WTC11 (cell line): ENCODE measurements at regions not wholly inside any gene's neighbourhood (a gene's known extent, or its start where the extent isn't known, plus 50 kb on each side); places are given as distances from the start of the nearest gene placed in this dataset.
"Not testable (repeated sequence)": the region's sequence is repeated elsewhere in the genome, so short reads cannot be mapped to it uniquely, and the experiment has no call there.

Experiments used
- ATAC-seq: fragments of 200-7000 bp; cut with Tn5 transposase; 2 replicates; pipeline ENCODE4 v1.10.0; 2021; ENCODE audit warnings: mild to moderate bottlenecking, moderate library complexity
- CTCF ChIA-PET: fragments of 300-600 bp; sonication (Branson Sonifier 250); formaldehyde crosslinking; loops from one replicate; lab custom pipeline; 2021; ENCODE audit warnings: antibody characterized with exemption; lab: Charles Lee
- POLR2A ChIA-PET: fragments of 350-600 bp; sonication (Branson Sonifier 250); formaldehyde crosslinking; loops from one replicate; lab custom pipeline; 2021; ENCODE audit warnings: antibody characterized with exemption; lab: Charles Lee
- DNase-seq: peaks from one replicate; pipeline ENCODE4 v3.0.0; 2021; ENCODE audit warnings: low spot score
- H3K27ac Mint-ChIP-seq: 2 replicates; pipeline ENCODE4 v1.8.0; 2021; ENCODE audit warnings: mixed read lengths
- H3K27me3 Mint-ChIP-seq: 2 replicates; pipeline ENCODE4 v1.8.0; 2021; ENCODE audit warnings: low read depth, mild to moderate bottlenecking, moderate library complexity, mixed read lengths
- H3K36me3 Mint-ChIP-seq: 2 replicates; pipeline ENCODE4 v1.8.0; 2021; ENCODE audit warnings: mixed read lengths
- H3K4me1 Mint-ChIP-seq: 2 replicates; pipeline ENCODE4 v1.8.0; 2022; ENCODE audit warnings: mixed read lengths
- H3K4me3 Mint-ChIP-seq: 2 replicates; pipeline ENCODE4 v1.8.0; 2021; ENCODE audit warnings: mild to moderate bottlenecking, moderate library complexity, mixed read lengths
- H3K9me3 Mint-ChIP-seq: 2 replicates; pipeline ENCODE4 v1.8.0; 2021; ENCODE audit warnings: mixed read lengths
- HMGA2 ChIP-seq: fragments of 250-450 bp; sonication (Bioruptor Pico); IDR thresholded peaks from 2 replicates; pipeline ENCODE4 v1.4.0; 2021; ENCODE audit warnings: mild to moderate bottlenecking, moderate library complexity
- JUN ChIP-seq: sonication (generic); formaldehyde crosslinking; IDR thresholded peaks from 2 replicates; pipeline ENCODE4 v1.8.0; 2023; ENCODE audit warnings: mild to moderate bottlenecking, missing genetic modification reagents
- MYBL2 ChIP-seq: sonication (generic); formaldehyde crosslinking; IDR thresholded peaks from 2 replicates; pipeline ENCODE4 v1.8.1; 2023; ENCODE audit warnings: mild to moderate bottlenecking, moderate library complexity, missing genetic modification reagents
- NFATC4 ChIP-seq: fragments of 250-450 bp; sonication (Bioruptor Pico); IDR thresholded peaks from 2 replicates; pipeline ENCODE4 v1.9.0; 2021; ENCODE audit warnings: mild to moderate bottlenecking
- SMAD4 ChIP-seq: sonication (generic); formaldehyde crosslinking; IDR thresholded peaks from 2 replicates; pipeline ENCODE4 v1.8.0; 2022; ENCODE audit warnings: mild to moderate bottlenecking, missing genetic modification reagents
- ZBTB21 ChIP-seq: sonication (generic); formaldehyde crosslinking; IDR thresholded peaks from 2 replicates; pipeline ENCODE4 v1.8.1; 2023; ENCODE audit warnings: mild to moderate bottlenecking, missing genetic modification reagents, borderline replicate concordance
- ZNF121 ChIP-seq: sonication (generic); formaldehyde crosslinking; IDR thresholded peaks from 2 replicates; pipeline ENCODE4 v1.8.0; 2023; ENCODE audit warnings: missing genetic modification reagents
- ZNF138 ChIP-seq: sonication (generic); formaldehyde crosslinking; conservative IDR thresholded peaks from 2 replicates; pipeline ENCODE4 v1.8.1; 2022; ENCODE audit warnings: mild to moderate bottlenecking, moderate library complexity, missing genetic modification reagents
- TF ChIP-seq, protein P1 (sequence below): sonication (generic); formaldehyde crosslinking; IDR thresholded peaks from 2 replicates; pipeline ENCODE4 v1.8.0; 2022; ENCODE audit warnings: mild to moderate bottlenecking, missing genetic modification reagents
- TF ChIP-seq, protein P2 (sequence below): fragments of 250-450 bp; sonication (Bioruptor Pico); IDR thresholded peaks from 2 replicates; pipeline ENCODE4 v2.1.2; 2022; ENCODE audit warnings: mild to moderate bottlenecking, moderate library complexity
- TF ChIP-seq, protein P3 (sequence below): sonication (generic); formaldehyde crosslinking; IDR thresholded peaks from 2 replicates; pipeline ENCODE4 v1.8.1; 2022; ENCODE audit warnings: missing genetic modification reagents, borderline replicate concordance
- TF ChIP-seq, protein P4 (sequence below): fragments of 250-450 bp; sonication (Bioruptor Pico); IDR thresholded peaks from 2 replicates; pipeline ENCODE4 v1.9.0; 2021; ENCODE audit warnings: moderate library complexity, mild to moderate bottlenecking, inconsistent platforms, borderline replicate concordance
- TF ChIP-seq, protein P5 (sequence below): sonication (generic); formaldehyde crosslinking; IDR thresholded peaks from 2 replicates; pipeline ENCODE4 v1.8.1; 2023; ENCODE audit warnings: mild to moderate bottlenecking, missing genetic modification reagents
- TF ChIP-seq, protein P6 (sequence below): sonication (generic); formaldehyde crosslinking; IDR thresholded peaks from 2 replicates; pipeline ENCODE4 v1.8.0; 2023; ENCODE audit warnings: mild to moderate bottlenecking, missing genetic modification reagents
- TF ChIP-seq, protein P7 (sequence below): sonication (generic); formaldehyde crosslinking; IDR thresholded peaks from 2 replicates; pipeline ENCODE4 v1.8.0; 2023; ENCODE audit warnings: missing genetic modification reagents, mild to moderate bottlenecking, borderline replicate concordance
- TF ChIP-seq, protein P8 (sequence below): sonication (generic); formaldehyde crosslinking; conservative IDR thresholded peaks from 2 replicates; pipeline ENCODE4 v1.8.1; 2023; ENCODE audit warnings: mild to moderate bottlenecking, low read depth, missing genetic modification reagents, moderate library complexity

DNA sequence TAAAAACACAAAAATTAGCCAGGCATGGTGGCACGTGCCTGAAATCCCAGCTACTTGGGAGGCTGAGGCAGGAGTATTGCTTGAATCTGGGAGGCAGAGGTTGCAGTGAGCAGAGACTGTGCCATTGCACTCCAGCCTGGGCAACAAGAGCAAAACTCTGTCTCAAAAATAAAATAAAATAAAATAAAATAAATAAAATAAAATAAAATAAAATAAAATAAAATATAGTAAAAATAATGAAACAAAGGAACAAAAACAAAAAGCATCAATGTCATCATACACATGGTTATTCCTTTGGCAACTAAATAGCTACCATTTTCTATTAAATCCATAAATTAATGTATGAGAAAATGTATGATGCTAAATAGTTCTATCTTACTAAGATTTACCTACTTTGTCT is 1123.9 kb downstream of the MRPL39 start:
- H3K4me1 Mint-ChIP-seq, CTCF ChIA-PET: not testable (repeated sequence)
- peak; percentile 94 for TF ChIP-seq HMGA2 (CRISPR knock-in tag)
- TF ChIP-seq, all 79 proteins: peak for 1; not testable (repeated sequence) for 78
- Mint-ChIP-seq H3K9me3 (peaks cover 33% of the 10 kb centered on the region), H3K36me3 (peaks cover 10% of the 10 kb centered on the region; the same call in 1 of the 2 replicates)
- H3K27me3 Mint-ChIP-seq, POLR2A ChIA-PET, DNase-seq, H3K27ac Mint-ChIP-seq, H3K4me3 Mint-ChIP-seq, ATAC-seq: not testable (repeated sequence)

DNA sequence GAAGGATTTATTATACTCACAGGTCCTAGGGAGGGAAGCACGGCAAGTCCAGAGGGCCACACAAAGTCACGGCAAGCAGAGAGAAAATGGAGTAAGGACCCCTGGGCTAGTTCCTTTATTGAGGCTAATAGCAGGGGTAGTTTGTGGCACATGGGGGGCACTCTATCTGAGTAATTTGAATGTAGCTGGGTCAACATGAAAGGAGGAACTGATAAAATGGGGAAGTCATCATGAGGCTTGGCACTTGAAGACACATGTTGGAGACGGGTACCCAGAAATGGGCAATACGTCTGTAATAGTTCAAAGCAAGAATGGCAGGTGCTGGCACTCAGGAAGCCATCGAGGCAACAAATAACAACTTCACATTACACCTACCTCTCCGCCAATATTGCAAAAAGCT is 1136.4 kb downstream of the MRPL39 start:
- Mint-ChIP-seq H3K27me3 (peaks cover 6% of the 10 kb centered on the region), H3K36me3 (peaks cover 14% of the 10 kb centered on the region), H3K4me3 (no peak overlapping the region), H3K27ac (no peak overlapping the region), H3K9me3 (peaks cover 39% of the 10 kb centered on the region), H3K4me1 (no peaks in the 10 kb centered on the region)
- ChIA-PET POLR2A (no interaction called here), CTCF (no interaction called here)
- no peak for ATAC-seq
- no peak for DNase-seq
- TF ChIP-seq MYBL2 (CRISPR knock-in tag) (no peak), ZBTB21 (CRISPR knock-in tag) (no peak), ZNF121 (CRISPR knock-in tag) (no peak), JUN (CRISPR knock-in tag) (no peak), NFATC4 (CRISPR knock-in tag) (no peak), ZNF138 (CRISPR knock-in tag) (no peak)
- TF ChIP-seq, protein P1, sequence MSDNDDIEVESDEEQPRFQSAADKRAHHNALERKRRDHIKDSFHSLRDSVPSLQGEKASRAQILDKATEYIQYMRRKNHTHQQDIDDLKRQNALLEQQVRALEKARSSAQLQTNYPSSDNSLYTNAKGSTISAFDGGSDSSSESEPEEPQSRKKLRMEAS (CRISPR knock-in tag) = no peak
- TF ChIP-seq, protein P2, sequence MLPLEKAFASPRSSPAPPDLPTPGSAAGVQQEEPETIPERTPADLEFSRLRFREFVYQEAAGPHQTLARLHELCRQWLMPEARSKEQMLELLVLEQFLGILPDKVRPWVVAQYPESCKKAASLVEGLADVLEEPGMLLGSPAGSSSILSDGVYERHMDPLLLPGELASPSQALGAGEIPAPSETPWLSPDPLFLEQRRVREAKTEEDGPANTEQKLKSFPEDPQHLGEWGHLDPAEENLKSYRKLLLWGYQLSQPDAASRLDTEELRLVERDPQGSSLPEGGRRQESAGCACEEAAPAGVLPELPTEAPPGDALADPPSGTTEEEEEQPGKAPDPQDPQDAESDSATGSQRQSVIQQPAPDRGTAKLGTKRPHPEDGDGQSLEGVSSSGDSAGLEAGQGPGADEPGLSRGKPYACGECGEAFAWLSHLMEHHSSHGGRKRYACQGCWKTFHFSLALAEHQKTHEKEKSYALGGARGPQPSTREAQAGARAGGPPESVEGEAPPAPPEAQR (CRISPR knock-in tag) = no peak
- TF ChIP-seq, protein P3, sequence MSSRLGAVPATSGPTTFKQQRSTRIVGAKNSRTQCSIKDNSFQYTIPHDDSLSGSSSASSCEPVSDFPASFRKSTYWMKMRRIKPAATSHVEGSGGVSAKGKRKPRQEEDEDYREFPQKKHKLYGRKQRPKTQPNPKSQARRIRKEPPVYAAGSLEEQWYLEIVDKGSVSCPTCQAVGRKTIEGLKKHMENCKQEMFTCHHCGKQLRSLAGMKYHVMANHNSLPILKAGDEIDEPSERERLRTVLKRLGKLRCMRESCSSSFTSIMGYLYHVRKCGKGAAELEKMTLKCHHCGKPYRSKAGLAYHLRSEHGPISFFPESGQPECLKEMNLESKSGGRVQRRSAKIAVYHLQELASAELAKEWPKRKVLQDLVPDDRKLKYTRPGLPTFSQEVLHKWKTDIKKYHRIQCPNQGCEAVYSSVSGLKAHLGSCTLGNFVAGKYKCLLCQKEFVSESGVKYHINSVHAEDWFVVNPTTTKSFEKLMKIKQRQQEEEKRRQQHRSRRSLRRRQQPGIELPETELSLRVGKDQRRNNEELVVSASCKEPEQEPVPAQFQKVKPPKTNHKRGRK = no peak
- TF ChIP-seq, protein P4, sequence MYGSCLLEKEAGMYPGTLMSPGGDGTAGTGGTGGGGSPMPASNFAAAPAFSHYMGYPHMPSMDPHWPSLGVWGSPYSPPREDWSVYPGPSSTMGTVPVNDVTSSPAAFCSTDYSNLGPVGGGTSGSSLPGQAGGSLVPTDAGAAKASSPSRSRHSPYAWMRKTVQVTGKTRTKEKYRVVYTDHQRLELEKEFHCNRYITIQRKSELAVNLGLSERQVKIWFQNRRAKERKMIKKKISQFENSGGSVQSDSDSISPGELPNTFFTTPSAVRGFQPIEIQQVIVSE (CRISPR knock-in tag) = no peak
- TF ChIP-seq, protein P5, sequence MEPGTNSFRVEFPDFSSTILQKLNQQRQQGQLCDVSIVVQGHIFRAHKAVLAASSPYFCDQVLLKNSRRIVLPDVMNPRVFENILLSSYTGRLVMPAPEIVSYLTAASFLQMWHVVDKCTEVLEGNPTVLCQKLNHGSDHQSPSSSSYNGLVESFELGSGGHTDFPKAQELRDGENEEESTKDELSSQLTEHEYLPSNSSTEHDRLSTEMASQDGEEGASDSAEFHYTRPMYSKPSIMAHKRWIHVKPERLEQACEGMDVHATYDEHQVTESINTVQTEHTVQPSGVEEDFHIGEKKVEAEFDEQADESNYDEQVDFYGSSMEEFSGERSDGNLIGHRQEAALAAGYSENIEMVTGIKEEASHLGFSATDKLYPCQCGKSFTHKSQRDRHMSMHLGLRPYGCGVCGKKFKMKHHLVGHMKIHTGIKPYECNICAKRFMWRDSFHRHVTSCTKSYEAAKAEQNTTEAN (CRISPR knock-in tag) = no peak

DNA sequence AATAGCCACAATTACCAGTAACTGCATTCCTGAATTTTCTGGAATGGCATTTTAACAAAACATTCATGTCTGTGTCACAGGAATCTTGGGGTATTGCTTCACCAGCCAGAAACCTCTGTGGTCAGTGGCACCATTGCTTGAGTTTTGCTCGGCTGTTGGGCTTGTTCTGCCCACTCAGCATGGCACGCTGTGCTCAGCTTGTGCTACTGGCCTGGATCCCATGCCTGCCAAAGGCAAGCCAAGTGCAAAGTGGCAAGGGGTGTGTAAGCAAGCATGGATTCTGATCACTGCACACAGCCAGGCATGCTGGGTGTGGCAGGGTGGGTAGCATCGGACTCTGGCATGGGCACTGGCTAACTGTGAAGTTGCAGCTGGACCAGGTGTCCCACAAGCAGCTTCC is 1150.9 kb downstream of the MRPL39 start:
- no peak overlapping the region for H3K4me3 Mint-ChIP-seq
- peaks cover 16% of the 10 kb centered on the region for H3K9me3 Mint-ChIP-seq
- no peaks in the 10 kb centered on the region; the same call in 1 of the 2 replicates for H3K27me3 Mint-ChIP-seq
- TF ChIP-seq, protein P6, sequence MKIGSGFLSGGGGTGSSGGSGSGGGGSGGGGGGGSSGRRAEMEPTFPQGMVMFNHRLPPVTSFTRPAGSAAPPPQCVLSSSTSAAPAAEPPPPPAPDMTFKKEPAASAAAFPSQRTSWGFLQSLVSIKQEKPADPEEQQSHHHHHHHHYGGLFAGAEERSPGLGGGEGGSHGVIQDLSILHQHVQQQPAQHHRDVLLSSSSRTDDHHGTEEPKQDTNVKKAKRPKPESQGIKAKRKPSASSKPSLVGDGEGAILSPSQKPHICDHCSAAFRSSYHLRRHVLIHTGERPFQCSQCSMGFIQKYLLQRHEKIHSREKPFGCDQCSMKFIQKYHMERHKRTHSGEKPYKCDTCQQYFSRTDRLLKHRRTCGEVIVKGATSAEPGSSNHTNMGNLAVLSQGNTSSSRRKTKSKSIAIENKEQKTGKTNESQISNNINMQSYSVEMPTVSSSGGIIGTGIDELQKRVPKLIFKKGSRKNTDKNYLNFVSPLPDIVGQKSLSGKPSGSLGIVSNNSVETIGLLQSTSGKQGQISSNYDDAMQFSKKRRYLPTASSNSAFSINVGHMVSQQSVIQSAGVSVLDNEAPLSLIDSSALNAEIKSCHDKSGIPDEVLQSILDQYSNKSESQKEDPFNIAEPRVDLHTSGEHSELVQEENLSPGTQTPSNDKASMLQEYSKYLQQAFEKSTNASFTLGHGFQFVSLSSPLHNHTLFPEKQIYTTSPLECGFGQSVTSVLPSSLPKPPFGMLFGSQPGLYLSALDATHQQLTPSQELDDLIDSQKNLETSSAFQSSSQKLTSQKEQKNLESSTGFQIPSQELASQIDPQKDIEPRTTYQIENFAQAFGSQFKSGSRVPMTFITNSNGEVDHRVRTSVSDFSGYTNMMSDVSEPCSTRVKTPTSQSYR = no peak
- TF ChIP-seq, protein P7, sequence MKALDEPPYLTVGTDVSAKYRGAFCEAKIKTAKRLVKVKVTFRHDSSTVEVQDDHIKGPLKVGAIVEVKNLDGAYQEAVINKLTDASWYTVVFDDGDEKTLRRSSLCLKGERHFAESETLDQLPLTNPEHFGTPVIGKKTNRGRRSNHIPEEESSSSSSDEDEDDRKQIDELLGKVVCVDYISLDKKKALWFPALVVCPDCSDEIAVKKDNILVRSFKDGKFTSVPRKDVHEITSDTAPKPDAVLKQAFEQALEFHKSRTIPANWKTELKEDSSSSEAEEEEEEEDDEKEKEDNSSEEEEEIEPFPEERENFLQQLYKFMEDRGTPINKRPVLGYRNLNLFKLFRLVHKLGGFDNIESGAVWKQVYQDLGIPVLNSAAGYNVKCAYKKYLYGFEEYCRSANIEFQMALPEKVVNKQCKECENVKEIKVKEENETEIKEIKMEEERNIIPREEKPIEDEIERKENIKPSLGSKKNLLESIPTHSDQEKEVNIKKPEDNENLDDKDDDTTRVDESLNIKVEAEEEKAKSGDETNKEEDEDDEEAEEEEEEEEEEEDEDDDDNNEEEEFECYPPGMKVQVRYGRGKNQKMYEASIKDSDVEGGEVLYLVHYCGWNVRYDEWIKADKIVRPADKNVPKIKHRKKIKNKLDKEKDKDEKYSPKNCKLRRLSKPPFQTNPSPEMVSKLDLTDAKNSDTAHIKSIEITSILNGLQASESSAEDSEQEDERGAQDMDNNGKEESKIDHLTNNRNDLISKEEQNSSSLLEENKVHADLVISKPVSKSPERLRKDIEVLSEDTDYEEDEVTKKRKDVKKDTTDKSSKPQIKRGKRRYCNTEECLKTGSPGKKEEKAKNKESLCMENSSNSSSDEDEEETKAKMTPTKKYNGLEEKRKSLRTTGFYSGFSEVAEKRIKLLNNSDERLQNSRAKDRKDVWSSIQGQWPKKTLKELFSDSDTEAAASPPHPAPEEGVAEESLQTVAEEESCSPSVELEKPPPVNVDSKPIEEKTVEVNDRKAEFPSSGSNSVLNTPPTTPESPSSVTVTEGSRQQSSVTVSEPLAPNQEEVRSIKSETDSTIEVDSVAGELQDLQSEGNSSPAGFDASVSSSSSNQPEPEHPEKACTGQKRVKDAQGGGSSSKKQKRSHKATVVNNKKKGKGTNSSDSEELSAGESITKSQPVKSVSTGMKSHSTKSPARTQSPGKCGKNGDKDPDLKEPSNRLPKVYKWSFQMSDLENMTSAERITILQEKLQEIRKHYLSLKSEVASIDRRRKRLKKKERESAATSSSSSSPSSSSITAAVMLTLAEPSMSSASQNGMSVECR (CRISPR knock-in tag) = no peak
- TF ChIP-seq JUN (CRISPR knock-in tag) (no peak), SMAD4 (CRISPR knock-in tag) (no peak)
- TF ChIP-seq, protein P1 (CRISPR knock-in tag) = no peak
- TF ChIP-seq, protein P8, sequence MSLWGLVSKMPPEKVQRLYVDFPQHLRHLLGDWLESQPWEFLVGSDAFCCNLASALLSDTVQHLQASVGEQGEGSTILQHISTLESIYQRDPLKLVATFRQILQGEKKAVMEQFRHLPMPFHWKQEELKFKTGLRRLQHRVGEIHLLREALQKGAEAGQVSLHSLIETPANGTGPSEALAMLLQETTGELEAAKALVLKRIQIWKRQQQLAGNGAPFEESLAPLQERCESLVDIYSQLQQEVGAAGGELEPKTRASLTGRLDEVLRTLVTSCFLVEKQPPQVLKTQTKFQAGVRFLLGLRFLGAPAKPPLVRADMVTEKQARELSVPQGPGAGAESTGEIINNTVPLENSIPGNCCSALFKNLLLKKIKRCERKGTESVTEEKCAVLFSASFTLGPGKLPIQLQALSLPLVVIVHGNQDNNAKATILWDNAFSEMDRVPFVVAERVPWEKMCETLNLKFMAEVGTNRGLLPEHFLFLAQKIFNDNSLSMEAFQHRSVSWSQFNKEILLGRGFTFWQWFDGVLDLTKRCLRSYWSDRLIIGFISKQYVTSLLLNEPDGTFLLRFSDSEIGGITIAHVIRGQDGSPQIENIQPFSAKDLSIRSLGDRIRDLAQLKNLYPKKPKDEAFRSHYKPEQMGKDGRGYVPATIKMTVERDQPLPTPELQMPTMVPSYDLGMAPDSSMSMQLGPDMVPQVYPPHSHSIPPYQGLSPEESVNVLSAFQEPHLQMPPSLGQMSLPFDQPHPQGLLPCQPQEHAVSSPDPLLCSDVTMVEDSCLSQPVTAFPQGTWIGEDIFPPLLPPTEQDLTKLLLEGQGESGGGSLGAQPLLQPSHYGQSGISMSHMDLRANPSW (CRISPR knock-in tag) = no peak
- DNase-seq = no peak
- CTCF ChIA-PET = no interaction called here
- ATAC-seq = no peak
- H3K36me3 Mint-ChIP-seq = no peaks in the 10 kb centered on the region
- H3K27ac Mint-ChIP-seq = no peak overlapping the region
- H3K4me1 Mint-ChIP-seq = no peaks in the 10 kb centered on the region
- POLR2A ChIA-PET = no interaction called here
